ENCODE measurements at regions not wholly inside any gene's neighbourhood (a gene's known extent, or its start where the extent isn't known, plus 50 kb on each side); places are given as distances from the start of the nearest gene placed in this dataset.

DNA sequence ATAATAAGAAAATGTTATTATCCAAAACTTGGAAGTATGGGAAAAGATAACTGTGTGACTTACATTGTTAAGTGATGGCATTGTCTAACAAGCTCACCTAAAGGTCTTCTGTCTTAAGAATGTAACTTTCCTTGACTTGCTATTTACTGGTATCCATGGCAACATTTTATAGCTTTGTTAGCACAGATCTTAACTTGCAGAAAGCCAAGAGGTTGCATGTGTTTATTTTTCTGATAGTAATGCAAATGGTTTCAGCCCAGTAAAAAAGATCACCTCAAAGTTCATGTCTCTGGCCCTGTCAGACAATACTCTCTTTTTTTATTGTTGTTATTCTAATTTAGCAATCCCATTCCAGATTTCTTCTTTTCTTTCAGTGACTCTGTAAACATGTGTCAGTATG is 425.3 kb downstream of the SPRY1 start:
- no peak for DNase-seq

DNA sequence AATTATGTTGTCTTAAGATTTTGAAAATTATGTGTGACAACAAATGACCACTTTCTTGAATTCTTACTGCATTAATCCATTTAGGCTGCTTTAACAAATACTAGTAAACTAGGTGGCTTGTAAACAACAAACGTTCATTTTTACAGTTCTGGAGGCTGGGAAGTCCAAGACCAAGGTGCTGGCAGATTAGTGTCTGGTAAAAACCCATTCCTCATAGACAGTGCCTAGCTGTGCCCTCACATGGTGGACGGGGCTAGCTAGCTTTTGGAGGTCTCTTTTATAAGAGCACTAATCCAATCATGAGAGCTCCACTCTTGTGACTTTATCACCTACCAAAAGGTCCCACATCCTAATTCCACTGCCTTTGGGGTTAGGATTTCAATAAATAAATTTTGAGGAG is 425.8 kb downstream of the SPRY1 start:
- no peak for DNase-seq

GRCh38 chr4:123823244-123823643 is 426.6 kb downstream of the SPRY1 start:
- DNase-seq: no peak

GRCh38 chr4:123824524-123824923 is 427.9 kb downstream of the SPRY1 start:
- no peak for DNase-seq

- no peak for DNase-seq
Observed at GRCh38 chr4:123825596-123826291, 429.1 kb downstream of the SPRY1 start.

DNA sequence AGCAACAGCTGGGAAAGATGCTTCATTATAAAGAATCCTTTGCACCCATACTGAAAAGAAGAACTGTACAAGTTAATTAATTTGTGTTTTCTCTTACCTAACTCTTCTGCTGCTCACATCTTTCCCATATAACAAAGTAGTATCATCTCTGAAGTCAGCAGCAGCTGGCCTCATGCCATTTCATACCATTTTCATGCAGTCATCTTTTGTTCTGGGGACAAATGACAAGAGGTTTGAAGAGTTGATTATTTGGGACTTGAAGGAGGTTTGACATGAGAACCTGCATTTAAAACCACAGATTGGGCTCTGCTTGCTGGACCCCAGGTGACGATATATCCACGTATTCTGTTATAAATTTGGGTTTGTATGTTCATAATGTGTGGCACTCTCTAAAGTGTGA is 430.3 kb downstream of the SPRY1 start:
- DNase-seq: no peak

- no peak for DNase-seq
Observed at GRCh38 chr4:123827511-123827910, 430.9 kb downstream of the SPRY1 start.

DNA sequence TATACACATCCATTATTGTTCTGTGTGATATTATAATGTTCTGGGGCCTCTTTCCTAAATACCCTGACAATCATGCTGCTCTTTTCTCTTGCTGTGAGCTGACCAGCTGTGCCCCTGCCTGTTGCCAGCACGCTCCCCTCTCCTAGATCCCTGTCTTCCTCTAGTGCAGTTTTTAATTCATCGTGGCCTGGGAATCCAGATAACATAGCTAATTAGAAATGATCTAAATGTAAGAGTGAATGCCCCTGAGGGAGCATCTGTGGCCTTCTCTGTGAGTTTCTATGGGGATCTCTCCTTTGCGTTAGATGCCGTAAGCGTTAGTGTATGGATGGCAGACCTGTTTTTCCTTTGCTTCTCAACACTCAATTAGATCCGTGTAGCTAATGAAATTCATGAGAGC is 434.3 kb downstream of the SPRY1 start:
- no peak for DNase-seq

GRCh38 chr4:123832173-123833026 is 435.8 kb downstream of the SPRY1 start:
- DNase-seq: no peak

DNA sequence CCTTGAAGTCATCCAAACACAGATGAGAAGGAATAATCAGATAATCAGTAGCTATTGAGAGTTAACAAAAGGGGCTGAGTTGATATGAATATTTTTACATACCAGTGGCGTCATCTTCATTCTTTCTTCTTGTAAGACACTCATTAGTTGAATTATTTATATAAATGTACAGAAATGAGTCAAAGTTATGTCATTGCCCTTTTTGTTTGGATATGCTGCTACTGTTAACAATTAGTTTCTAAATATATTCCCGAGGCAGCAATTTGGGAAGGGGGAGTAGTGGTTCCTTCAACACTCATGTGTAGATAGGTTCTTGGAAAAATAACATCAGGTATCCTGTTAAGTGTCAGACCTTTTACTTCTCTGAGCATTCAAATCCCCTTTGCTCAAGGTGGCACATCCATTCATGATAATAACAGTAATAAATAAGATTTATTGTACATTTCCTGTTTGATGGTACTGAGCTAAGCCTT is 436.6 kb downstream of the SPRY1 start:
- DNase-seq: no peak

GRCh38 chr4:123835831-123836590 is 439.4 kb downstream of the SPRY1 start:
- DNase-seq: no peak

GRCh38 chr4:123836851-123837595 is 440.4 kb downstream of the SPRY1 start:
- DNase-seq: no peak

DNA sequence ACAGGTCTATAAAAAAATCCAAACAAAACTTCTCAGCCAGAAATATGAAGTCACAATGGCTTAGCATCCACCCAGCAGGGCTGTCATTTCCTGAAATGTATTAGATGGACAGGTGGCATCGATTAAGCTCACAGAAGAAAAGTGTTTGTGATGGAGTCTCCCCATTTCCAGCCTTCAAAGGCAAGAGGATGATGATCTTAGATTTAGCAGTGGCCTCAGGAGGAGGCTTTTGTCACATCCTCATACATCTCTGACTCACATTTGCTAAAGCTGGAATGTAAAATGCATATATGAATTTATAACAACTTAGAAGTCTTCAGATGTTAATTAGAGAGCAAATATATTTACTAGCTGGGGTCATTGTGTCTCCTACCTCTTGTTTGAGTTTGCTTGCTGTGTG is 441.9 kb downstream of the SPRY1 start:
- DNase-seq: no peak

- DNase-seq: no peak
Observed at GRCh38 chr4:123840197-123840596, 443.6 kb downstream of the SPRY1 start.

DNA sequence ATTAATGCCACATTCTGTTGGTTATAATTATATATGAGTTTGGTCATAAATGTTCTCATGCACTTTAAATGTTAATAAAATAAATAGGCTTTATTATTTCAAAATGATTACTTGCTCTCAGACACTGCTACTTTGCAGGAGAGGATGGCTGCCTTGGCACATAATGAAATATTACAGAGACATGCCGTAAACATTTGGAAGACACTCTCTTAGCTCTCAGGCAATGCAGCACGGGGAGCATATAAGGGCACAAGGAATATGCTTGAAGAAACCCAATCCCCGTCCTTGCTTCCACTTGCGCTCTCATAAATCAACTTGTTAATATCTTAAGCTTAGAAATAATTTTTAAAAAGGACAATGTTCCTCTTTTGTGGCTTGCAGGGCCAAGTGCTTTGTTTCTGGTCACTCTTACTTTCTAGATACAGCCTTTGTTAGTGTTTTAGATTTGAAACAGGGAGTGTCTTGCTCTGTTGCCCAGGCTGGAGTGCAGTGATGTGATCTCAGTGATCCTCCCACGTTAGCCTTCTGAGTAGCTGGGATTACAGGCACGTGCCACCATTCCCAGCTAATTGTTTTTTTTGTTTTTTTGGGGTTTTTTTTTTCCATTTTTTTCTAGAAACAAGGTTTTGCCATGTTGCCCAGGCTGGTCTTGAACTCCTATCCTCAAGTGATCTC is 445.0 kb downstream of the SPRY1 start:
- DNase-seq: no peak

DNA sequence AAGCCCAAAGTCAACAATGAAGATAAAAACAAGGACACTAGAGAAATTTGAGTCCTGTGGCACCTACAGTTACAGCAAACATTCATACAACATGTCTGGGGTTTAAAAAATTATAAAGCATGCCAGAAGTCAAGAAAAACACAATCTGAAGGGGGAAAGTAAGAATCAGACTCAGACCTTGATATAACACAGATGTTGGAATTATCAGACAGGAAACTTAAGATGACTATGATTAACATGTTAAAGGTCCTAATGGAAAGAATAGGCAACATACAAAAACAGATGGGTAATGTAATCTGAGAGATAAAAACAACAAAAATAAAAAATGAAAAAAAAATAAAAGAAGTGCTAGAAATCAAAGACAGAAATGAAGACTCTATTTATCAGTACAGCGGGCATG is 446.5 kb downstream of the SPRY1 start:
- no peak for DNase-seq

GRCh38 chr4:123844374-123844773 is 447.8 kb downstream of the SPRY1 start:
- DNase-seq: no peak

GRCh38 chr4:123846092-123846491 is 449.5 kb downstream of the SPRY1 start:
- DNase-seq: no peak

DNA sequence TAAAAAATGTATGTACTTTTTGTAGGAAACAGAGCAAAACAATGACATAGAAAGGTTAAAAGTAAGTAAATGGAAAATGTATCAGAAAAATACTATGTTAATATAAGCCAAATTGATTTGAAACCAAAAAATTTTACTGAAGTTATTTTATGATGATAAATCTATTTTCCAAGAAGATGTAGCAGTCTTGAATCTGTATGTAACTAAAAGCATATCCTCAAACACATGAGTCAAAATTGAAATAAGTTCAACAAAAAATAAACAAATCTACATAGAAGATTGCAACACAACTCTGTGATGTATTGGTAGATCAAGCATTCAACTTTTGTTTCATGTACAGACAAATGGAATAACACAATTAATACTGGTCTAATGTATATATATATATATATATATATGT is 450.0 kb downstream of the SPRY1 start:
- no peak for DNase-seq

DNA sequence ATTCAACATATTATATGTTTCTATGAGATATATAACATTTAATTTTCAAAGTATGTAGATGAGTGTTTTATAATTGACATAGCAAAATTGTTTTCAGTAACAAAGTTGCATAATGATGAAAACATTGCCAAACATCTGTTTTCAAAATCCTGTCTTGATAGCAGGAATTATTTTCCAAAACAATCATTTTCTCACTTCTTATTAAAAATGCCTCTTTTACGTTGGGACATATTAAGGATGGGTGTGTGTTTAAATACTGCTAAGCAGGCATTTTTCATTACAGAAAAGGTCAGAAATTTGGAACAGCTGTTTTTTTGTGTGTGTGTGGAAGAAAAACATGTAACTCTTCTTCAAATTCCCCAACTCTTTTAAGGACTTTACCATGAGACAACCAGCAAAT is 452.0 kb downstream of the SPRY1 start:
- no peak for DNase-seq

DNA sequence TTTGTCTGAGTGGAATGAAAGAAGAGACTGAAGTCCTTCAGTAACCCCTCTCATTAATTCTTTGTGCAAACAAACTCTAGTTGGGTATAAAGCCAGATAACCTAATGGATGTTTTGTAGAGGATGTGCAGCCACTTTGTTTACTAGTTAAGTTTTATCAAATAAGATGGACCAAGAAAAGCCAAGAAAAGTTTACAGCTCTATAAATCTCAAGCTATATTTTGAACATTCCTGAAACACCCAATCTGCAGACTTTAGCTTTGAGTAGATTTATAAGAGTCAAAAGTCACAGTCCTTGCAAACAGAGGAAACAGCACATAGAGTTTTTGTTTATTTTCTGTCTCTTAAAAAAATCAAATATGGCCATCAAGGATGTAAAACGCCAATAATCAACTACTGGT is 452.9 kb downstream of the SPRY1 start:
- DNase-seq: no peak

GRCh38 chr4:123851521-123851920 is 454.9 kb downstream of the SPRY1 start:
- no peak for DNase-seq

Measured in stimulated activated CD4-positive, alpha-beta T cell treated with anti-CD3 and anti-CD28 coated beads, Interleukin-15, amount 100 ng/mL, for 24 hours (primary cell).